ENCODE measurements at regions not wholly inside any gene's neighbourhood (a gene's known extent, or its start where the extent isn't known, plus 50 kb on each side); places are given as distances from the start of the nearest gene placed in this dataset.
"Not testable (repeated sequence)": the region's sequence is repeated elsewhere in the genome, so short reads cannot be mapped to it uniquely, and the experiment has no call there.

GRCh38 chr17:30708241-30709078, 116.0 kb downstream of the CRLF3 start:
- Mint-ChIP-seq H3K27me3 (peaks cover 60% of the 10 kb centered on the region), H3K4me3 (peak overlapping the region; percentile 88)
- H3K36me3 Mint-ChIP-seq (ENCODE audit: low read depth) = not testable (repeated sequence)

GRCh38 chr17:30707724-30708240, 116.7 kb downstream of the CRLF3 start:
- H3K27ac Mint-ChIP-seq; H3K9me3 Mint-ChIP-seq; intact Hi-C loops (cut with micrococcal nuclease); H3K36me3 Mint-ChIP-seq (ENCODE audit: low read depth): not testable (repeated sequence)
- Mint-ChIP-seq H3K27me3 (peaks cover 60% of the 10 kb centered on the region), H3K4me3 (peak overlapping the region; percentile 88), H3K4me1 (peaks cover 27% of the 10 kb centered on the region)
- peak; percentile 74 for DNase-seq

More at GRCh38 chr17:30708241-30709078, 116.0 kb downstream of the CRLF3 start:
- Mint-ChIP-seq H3K4me1 (peaks cover 27% of the 10 kb centered on the region), H3K27ac (peak overlapping the region; percentile 39)
- peak; percentile 91 for DNase-seq
- intact Hi-C loops (cut with micrococcal nuclease); H3K9me3 Mint-ChIP-seq: not testable (repeated sequence)

GRCh38 chr17:30706461-30707335, 117.8 kb downstream of the CRLF3 start:
- H3K36me3 Mint-ChIP-seq (ENCODE audit: low read depth); DNase-seq; H3K9me3 Mint-ChIP-seq; intact Hi-C loops (cut with micrococcal nuclease); H3K27ac Mint-ChIP-seq; H3K4me3 Mint-ChIP-seq: not testable (repeated sequence)
- H3K4me1 Mint-ChIP-seq = peaks cover 27% of the 10 kb centered on the region
- peaks cover 59% of the 10 kb centered on the region for H3K27me3 Mint-ChIP-seq

GRCh38 chr17:30706004-30706403, 118.5 kb downstream of the CRLF3 start:
- H3K27ac Mint-ChIP-seq; intact Hi-C loops (cut with micrococcal nuclease); DNase-seq; H3K9me3 Mint-ChIP-seq; H3K36me3 Mint-ChIP-seq (ENCODE audit: low read depth): not testable (repeated sequence)
- peaks cover 59% of the 10 kb centered on the region for H3K27me3 Mint-ChIP-seq
- peak overlapping the region; percentile 35 for H3K4me3 Mint-ChIP-seq
- H3K4me1 Mint-ChIP-seq = peaks cover 23% of the 10 kb centered on the region

- peaks cover 8% of the 10 kb centered on the region for H3K4me1 Mint-ChIP-seq
- no peaks in the 10 kb centered on the region for H3K9me3 Mint-ChIP-seq
- no peak overlapping the region for H3K4me3 Mint-ChIP-seq
- intact Hi-C loops (cut with micrococcal nuclease) = no loop called here
- no peak for DNase-seq
- no peaks in the 10 kb centered on the region for H3K36me3 Mint-ChIP-seq (ENCODE audit: low read depth)
- H3K27me3 Mint-ChIP-seq = peaks cover 37% of the 10 kb centered on the region
- H3K27ac Mint-ChIP-seq = no peak overlapping the region
Measured at GRCh38 chr17:30701498-30701989, 122.9 kb downstream of the CRLF3 start.

- intact Hi-C loops (cut with micrococcal nuclease); H3K36me3 Mint-ChIP-seq (ENCODE audit: low read depth); H3K4me3 Mint-ChIP-seq; H3K9me3 Mint-ChIP-seq; H3K4me1 Mint-ChIP-seq; H3K27ac Mint-ChIP-seq; DNase-seq: not testable (repeated sequence)
- H3K27me3 Mint-ChIP-seq = peaks cover 33% of the 10 kb centered on the region
Measured at GRCh38 chr17:30700833-30701232, 123.7 kb downstream of the CRLF3 start.

GRCh38 chr17:30697619-30698460, 126.7 kb downstream of the CRLF3 start:
- Mint-ChIP-seq H3K4me3 (peak overlapping the region; percentile 71), H3K27me3 (peaks cover 29% of the 10 kb centered on the region)
- H3K4me1 Mint-ChIP-seq; intact Hi-C loops (cut with micrococcal nuclease); H3K36me3 Mint-ChIP-seq (ENCODE audit: low read depth); H3K27ac Mint-ChIP-seq; H3K9me3 Mint-ChIP-seq: not testable (repeated sequence)
- peak; percentile 92 for DNase-seq

GRCh38 chr17:30696234-30696633, 128.3 kb downstream of the CRLF3 start:
- no peak overlapping the region for H3K4me3 Mint-ChIP-seq
- peaks cover 8% of the 10 kb centered on the region for H3K4me1 Mint-ChIP-seq
- H3K27me3 Mint-ChIP-seq = peaks cover 21% of the 10 kb centered on the region
- H3K9me3 Mint-ChIP-seq = no peaks in the 10 kb centered on the region
- H3K36me3 Mint-ChIP-seq (ENCODE audit: low read depth) = no peaks in the 10 kb centered on the region
- H3K27ac Mint-ChIP-seq = no peak overlapping the region
- intact Hi-C loops (cut with micrococcal nuclease) = no loop called here
- DNase-seq = no peak

- intact Hi-C loops (cut with micrococcal nuclease); H3K9me3 Mint-ChIP-seq; H3K36me3 Mint-ChIP-seq (ENCODE audit: low read depth); H3K4me1 Mint-ChIP-seq; H3K4me3 Mint-ChIP-seq; H3K27ac Mint-ChIP-seq; DNase-seq: not testable (repeated sequence)
- peaks cover 16% of the 10 kb centered on the region for H3K27me3 Mint-ChIP-seq
Measured at GRCh38 chr17:30695265-30695811, 129.2 kb downstream of the CRLF3 start.

- Mint-ChIP-seq H3K27me3 (peaks cover 13% of the 10 kb centered on the region), H3K4me3 (peak overlapping the region; percentile 59)
- H3K36me3 Mint-ChIP-seq (ENCODE audit: low read depth); H3K4me1 Mint-ChIP-seq; intact Hi-C loops (cut with micrococcal nuclease); H3K9me3 Mint-ChIP-seq; H3K27ac Mint-ChIP-seq: not testable (repeated sequence)
- peak; percentile 83 for DNase-seq
Measured at GRCh38 chr17:30693772-30694171, 130.7 kb downstream of the CRLF3 start.

- H3K4me1 Mint-ChIP-seq = peaks cover 10% of the 10 kb centered on the region
- H3K9me3 Mint-ChIP-seq; intact Hi-C loops (cut with micrococcal nuclease); H3K4me3 Mint-ChIP-seq; H3K27ac Mint-ChIP-seq; DNase-seq; H3K36me3 Mint-ChIP-seq (ENCODE audit: low read depth): not testable (repeated sequence)
- H3K27me3 Mint-ChIP-seq = peaks cover 13% of the 10 kb centered on the region
Measured at GRCh38 chr17:30689266-30690000, 135.1 kb downstream of the CRLF3 start.

GRCh38 chr17:30686538-30687479, 137.7 kb downstream of the CRLF3 start:
- peaks cover 12% of the 10 kb centered on the region for H3K27me3 Mint-ChIP-seq
- DNase-seq; H3K9me3 Mint-ChIP-seq; H3K4me1 Mint-ChIP-seq; H3K27ac Mint-ChIP-seq; H3K4me3 Mint-ChIP-seq; intact Hi-C loops (cut with micrococcal nuclease); H3K36me3 Mint-ChIP-seq (ENCODE audit: low read depth): not testable (repeated sequence)
